ENCODE measurements at regions not wholly inside any gene's neighbourhood (a gene's known extent, or its start where the extent isn't known, plus 50 kb on each side); places are given as distances from the start of the nearest gene placed in this dataset.

DNA sequence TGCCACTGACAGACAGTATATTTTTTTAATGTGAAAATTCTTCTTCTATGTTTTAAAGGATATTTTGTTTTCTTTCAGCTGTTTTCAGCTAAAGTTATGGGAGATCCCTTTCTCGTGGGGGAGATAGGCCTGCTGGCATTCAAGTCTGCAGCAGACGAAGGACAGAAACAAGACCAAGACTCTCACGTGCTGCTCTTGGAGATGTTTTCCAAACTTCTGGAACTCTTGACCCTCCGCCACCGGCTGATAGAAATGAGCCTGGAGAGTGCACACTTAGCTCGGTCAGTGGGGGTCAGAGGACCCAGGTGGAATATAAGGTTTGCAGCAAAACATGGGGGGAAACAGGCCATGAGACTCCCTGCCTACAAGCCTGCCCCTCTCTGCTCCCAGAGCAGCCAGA, 120.5 kb downstream of the CD164 start:
- H3K9ac ChIP-seq (ENCODE audit: insufficient read depth in 1 of 2, low read depth in 2 of 2, low read length in 2 of 2), result no peak overlapping the region
- peak overlapping the region; percentile 14; the same call in 1 of the 2 replicates for H2AFZ ChIP-seq (ENCODE audit: low read depth, low read length)
- DNase-seq (ENCODE audit: extremely low read depth in 1 of 4, low spot score in 3 of 4) (no peak), ATAC-seq (no peak), FAIRE-seq (no peak)
- H3K4me2 ChIP-seq (ENCODE audit: insufficient read depth, low read length), result no peak overlapping the region
- in situ Hi-C loops (cut with MboI), result no loop called here
- CTCF ChIA-PET (ENCODE audit: low intra/inter-chr PET ratio), result no interaction called here
- H3K4me3 ChIP-seq, result no peak overlapping the region
- POLR2A ChIA-PET, result interaction anchor here (0.6 to 1.1 kb wide), 2 partner anchors 31 to 181 kb away, joined by 3 read pairs; no protein-coding TSS in a partner anchor
- peaks cover 3 to 9% of the 10 kb centered on the region in 2 experiments; a peak in 1 of 5 replicates for H3K4me1 ChIP-seq (replicated peaks in 1 of 2; ENCODE audit: control insufficient read depth in 2 of 2, insufficient read depth in 2 of 2, low read length in 2 of 2)
- no peaks in the 10 kb centered on the region for H3K79me2 ChIP-seq (ENCODE audit: control insufficient read depth, insufficient read depth, low read length)
- H3K27me3 ChIP-seq (ENCODE audit: control insufficient read depth in 2 of 2, insufficient read depth in 2 of 2, low read length in 2 of 2), result no peaks in the 10 kb centered on the region
- intact Hi-C loops (cut with micrococcal nuclease), result no loop called here
- no peaks in the 10 kb centered on the region for H3K9me3 ChIP-seq (replicated peaks; ENCODE audit: control insufficient read depth, insufficient read depth, low read depth, low read length)
- TF ChIP-seq SUPT5H (IDR thresholded peaks at IDR 0.05) (no peak), SREBF2 (CRISPR knock-in tag; IDR thresholded peaks at IDR 0.05) (no peak)
- H3K36me3 ChIP-seq (ENCODE audit: control insufficient read depth, insufficient read depth, low read length), result no peaks in the 10 kb centered on the region
- H3K27ac ChIP-seq (ENCODE audit: extremely low read depth, low read depth, low read length), result no peak overlapping the region
- H4K20me1 ChIP-seq (replicated peaks; ENCODE audit: control insufficient read depth, insufficient read depth, low read length), result no peaks in the 10 kb centered on the region
- H3K9me1 ChIP-seq (ENCODE audit: control insufficient read depth, insufficient read depth, low read length), result no peaks in the 10 kb centered on the region
- 66% methylated on average over 6 of the region's 6 CpGs for WGBS (ENCODE audit: insufficient coverage, low coverage, missing lambda C conversion rate)
- BruUV-seq (replicated peaks), result no TSS peak

DNA sequence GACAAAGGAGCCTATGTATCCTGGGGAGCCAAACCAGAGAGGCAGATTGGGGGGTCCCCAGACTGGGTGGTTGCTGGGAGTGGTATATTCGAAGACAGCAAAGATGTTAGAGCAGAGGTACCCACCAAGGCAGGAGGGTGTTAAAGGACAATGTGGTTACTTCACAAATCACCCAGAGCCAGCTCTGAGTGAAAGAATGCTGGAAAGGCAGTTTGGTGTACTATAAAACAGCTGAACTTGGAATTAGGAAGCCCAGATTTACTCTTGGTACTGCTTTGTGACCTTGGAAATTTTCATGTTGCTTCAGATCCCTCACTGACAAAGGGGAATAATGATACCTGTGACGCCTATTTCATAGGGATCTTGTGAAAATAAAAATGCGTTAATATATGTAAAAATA, 121.6 kb downstream of the CD164 start:
- no peaks in the 10 kb centered on the region for H4K20me1 ChIP-seq (replicated peaks; ENCODE audit: control insufficient read depth, insufficient read depth, low read length)
- H3K4me3 ChIP-seq, result no peak overlapping the region
- DNase-seq (ENCODE audit: extremely low read depth in 1 of 4, low spot score in 3 of 4) (no peak), FAIRE-seq (no peak), ATAC-seq (no peak)
- no peak overlapping the region for H3K27ac ChIP-seq (ENCODE audit: extremely low read depth, low read depth, low read length)
- no peaks in the 10 kb centered on the region for H3K9me3 ChIP-seq (replicated peaks; ENCODE audit: control insufficient read depth, insufficient read depth, low read depth, low read length)
- intact Hi-C loops (cut with micrococcal nuclease), result no loop called here
- BruUV-seq (replicated peaks), result no TSS peak
- POLR2A ChIA-PET, result no interaction called here
- H3K9me1 ChIP-seq (ENCODE audit: control insufficient read depth, insufficient read depth, low read length), result no peaks in the 10 kb centered on the region
- H3K27me3 ChIP-seq (ENCODE audit: control insufficient read depth in 2 of 2, insufficient read depth in 2 of 2, low read length in 2 of 2), result no peaks in the 10 kb centered on the region
- H3K4me1 ChIP-seq (replicated peaks in 1 of 2; ENCODE audit: control insufficient read depth in 2 of 2, insufficient read depth in 2 of 2, low read length in 2 of 2), result peaks cover 3 to 12% of the 10 kb centered on the region in 2 experiments; a peak in 1 of 5 replicates
- no peak overlapping the region for H2AFZ ChIP-seq (ENCODE audit: low read depth, low read length)
- CTCF ChIA-PET (ENCODE audit: low intra/inter-chr PET ratio), result no interaction called here
- H3K4me2 ChIP-seq (ENCODE audit: insufficient read depth, low read length), result no peak overlapping the region
- H3K9ac ChIP-seq (ENCODE audit: insufficient read depth in 1 of 2, low read depth in 2 of 2, low read length in 2 of 2), result no peak overlapping the region
- in situ Hi-C loops (cut with MboI), result no loop called here
- 46% methylated on average over 3 of the region's 3 CpGs for WGBS (ENCODE audit: insufficient coverage, low coverage, missing lambda C conversion rate)
- H3K79me2 ChIP-seq (ENCODE audit: control insufficient read depth, insufficient read depth, low read length), result no peaks in the 10 kb centered on the region
- no peaks in the 10 kb centered on the region for H3K36me3 ChIP-seq (ENCODE audit: control insufficient read depth, insufficient read depth, low read length)
- TF ChIP-seq PML (IDR thresholded peaks at IDR 0.05; ENCODE audit: low read length) (no peak), TSC22D4 (tag; IDR thresholded peaks at IDR 0.05) (no peak), POLR2A (conservative IDR thresholded peaks at IDR 0.05) (no peak), ZNF212 (CRISPR knock-in tag; IDR thresholded peaks at IDR 0.05) (no peak)
- TF ChIP-seq, protein P1, sequence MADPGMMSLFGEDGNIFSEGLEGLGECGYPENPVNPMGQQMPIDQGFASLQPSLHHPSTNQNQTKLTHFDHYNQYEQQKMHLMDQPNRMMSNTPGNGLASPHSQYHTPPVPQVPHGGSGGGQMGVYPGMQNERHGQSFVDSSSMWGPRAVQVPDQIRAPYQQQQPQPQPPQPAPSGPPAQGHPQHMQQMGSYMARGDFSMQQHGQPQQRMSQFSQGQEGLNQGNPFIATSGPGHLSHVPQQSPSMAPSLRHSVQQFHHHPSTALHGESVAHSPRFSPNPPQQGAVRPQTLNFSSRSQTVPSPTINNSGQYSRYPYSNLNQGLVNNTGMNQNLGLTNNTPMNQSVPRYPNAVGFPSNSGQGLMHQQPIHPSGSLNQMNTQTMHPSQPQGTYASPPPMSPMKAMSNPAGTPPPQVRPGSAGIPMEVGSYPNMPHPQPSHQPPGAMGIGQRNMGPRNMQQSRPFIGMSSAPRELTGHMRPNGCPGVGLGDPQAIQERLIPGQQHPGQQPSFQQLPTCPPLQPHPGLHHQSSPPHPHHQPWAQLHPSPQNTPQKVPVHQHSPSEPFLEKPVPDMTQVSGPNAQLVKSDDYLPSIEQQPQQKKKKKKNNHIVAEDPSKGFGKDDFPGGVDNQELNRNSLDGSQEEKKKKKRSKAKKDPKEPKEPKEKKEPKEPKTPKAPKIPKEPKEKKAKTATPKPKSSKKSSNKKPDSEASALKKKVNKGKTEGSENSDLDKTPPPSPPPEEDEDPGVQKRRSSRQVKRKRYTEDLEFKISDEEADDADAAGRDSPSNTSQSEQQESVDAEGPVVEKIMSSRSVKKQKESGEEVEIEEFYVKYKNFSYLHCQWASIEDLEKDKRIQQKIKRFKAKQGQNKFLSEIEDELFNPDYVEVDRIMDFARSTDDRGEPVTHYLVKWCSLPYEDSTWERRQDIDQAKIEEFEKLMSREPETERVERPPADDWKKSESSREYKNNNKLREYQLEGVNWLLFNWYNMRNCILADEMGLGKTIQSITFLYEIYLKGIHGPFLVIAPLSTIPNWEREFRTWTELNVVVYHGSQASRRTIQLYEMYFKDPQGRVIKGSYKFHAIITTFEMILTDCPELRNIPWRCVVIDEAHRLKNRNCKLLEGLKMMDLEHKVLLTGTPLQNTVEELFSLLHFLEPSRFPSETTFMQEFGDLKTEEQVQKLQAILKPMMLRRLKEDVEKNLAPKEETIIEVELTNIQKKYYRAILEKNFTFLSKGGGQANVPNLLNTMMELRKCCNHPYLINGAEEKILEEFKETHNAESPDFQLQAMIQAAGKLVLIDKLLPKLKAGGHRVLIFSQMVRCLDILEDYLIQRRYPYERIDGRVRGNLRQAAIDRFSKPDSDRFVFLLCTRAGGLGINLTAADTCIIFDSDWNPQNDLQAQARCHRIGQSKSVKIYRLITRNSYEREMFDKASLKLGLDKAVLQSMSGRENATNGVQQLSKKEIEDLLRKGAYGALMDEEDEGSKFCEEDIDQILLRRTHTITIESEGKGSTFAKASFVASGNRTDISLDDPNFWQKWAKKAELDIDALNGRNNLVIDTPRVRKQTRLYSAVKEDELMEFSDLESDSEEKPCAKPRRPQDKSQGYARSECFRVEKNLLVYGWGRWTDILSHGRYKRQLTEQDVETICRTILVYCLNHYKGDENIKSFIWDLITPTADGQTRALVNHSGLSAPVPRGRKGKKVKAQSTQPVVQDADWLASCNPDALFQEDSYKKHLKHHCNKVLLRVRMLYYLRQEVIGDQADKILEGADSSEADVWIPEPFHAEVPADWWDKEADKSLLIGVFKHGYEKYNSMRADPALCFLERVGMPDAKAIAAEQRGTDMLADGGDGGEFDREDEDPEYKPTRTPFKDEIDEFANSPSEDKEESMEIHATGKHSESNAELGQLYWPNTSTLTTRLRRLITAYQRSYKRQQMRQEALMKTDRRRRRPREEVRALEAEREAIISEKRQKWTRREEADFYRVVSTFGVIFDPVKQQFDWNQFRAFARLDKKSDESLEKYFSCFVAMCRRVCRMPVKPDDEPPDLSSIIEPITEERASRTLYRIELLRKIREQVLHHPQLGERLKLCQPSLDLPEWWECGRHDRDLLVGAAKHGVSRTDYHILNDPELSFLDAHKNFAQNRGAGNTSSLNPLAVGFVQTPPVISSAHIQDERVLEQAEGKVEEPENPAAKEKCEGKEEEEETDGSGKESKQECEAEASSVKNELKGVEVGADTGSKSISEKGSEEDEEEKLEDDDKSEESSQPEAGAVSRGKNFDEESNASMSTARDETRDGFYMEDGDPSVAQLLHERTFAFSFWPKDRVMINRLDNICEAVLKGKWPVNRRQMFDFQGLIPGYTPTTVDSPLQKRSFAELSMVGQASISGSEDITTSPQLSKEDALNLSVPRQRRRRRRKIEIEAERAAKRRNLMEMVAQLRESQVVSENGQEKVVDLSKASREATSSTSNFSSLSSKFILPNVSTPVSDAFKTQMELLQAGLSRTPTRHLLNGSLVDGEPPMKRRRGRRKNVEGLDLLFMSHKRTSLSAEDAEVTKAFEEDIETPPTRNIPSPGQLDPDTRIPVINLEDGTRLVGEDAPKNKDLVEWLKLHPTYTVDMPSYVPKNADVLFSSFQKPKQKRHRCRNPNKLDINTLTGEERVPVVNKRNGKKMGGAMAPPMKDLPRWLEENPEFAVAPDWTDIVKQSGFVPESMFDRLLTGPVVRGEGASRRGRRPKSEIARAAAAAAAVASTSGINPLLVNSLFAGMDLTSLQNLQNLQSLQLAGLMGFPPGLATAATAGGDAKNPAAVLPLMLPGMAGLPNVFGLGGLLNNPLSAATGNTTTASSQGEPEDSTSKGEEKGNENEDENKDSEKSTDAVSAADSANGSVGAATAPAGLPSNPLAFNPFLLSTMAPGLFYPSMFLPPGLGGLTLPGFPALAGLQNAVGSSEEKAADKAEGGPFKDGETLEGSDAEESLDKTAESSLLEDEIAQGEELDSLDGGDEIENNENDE (IDR thresholded peaks at IDR 0.05; ENCODE audit: low read depth, low read length), result no peak

Data from K562 (cell line).